EH (cell line): ENCODE measurements at regions not wholly inside any gene's neighbourhood (a gene's known extent, or its start where the extent isn't known, plus 50 kb on each side); places are given as distances from the start of the nearest gene placed in this dataset.

Experiments
- DNase-seq: peaks from one replicate; pipeline ENCODE4 v3.0.0-alpha.2; 2015; ENCODE audit warnings: low read depth

GRCh38 chr18:22355598-22355997 is 62.1 kb downstream of the CTAGE1 start:
- no peak for DNase-seq

GRCh38 chr18:22355069-22355468 is 62.6 kb downstream of the CTAGE1 start:
- no peak for DNase-seq

GRCh38 chr18:22349966-22350365 is 67.7 kb downstream of the CTAGE1 start:
- DNase-seq = no peak

GRCh38 chr18:22349317-22349898 is 68.3 kb downstream of the CTAGE1 start:
- no peak for DNase-seq

GRCh38 chr18:22348521-22349316 is 69.0 kb downstream of the CTAGE1 start:
- DNase-seq = peak; percentile 75

GRCh38 chr18:22347606-22348511 is 69.9 kb downstream of the CTAGE1 start:
- no peak for DNase-seq

GRCh38 chr18:22346953-22347605 is 70.6 kb downstream of the CTAGE1 start:
- peak; percentile 46 for DNase-seq

GRCh38 chr18:22346401-22346952 is 71.2 kb downstream of the CTAGE1 start:
- peak; percentile 63 for DNase-seq

- no peak for DNase-seq
Measured at GRCh38 chr18:22345718-22346117, 72.0 kb downstream of the CTAGE1 start.

GRCh38 chr18:22344908-22345670 is 72.6 kb downstream of the CTAGE1 start:
- DNase-seq = no peak

- DNase-seq = no peak
Measured at GRCh38 chr18:22344445-22344844, 73.3 kb downstream of the CTAGE1 start.

GRCh38 chr18:22343613-22344012 is 74.1 kb downstream of the CTAGE1 start:
- DNase-seq = no peak

- peak; percentile 71 for DNase-seq
Measured at GRCh38 chr18:22342625-22343024, 75.1 kb downstream of the CTAGE1 start.

- DNase-seq = no peak
Measured at GRCh38 chr18:22340331-22340730, 77.4 kb downstream of the CTAGE1 start.

GRCh38 chr18:22339913-22340312 is 77.8 kb downstream of the CTAGE1 start:
- DNase-seq = no peak

- no peak for DNase-seq
Measured at GRCh38 chr18:22337833-22338232, 79.9 kb downstream of the CTAGE1 start.

- no peak for DNase-seq
Measured at GRCh38 chr18:22337306-22337705, 80.4 kb downstream of the CTAGE1 start.

- no peak for DNase-seq
Measured at GRCh38 chr18:22336406-22336805, 81.3 kb downstream of the CTAGE1 start.

- no peak for DNase-seq
Measured at GRCh38 chr18:22335731-22336198, 82.0 kb downstream of the CTAGE1 start.

GRCh38 chr18:22334567-22334966 is 83.1 kb downstream of the CTAGE1 start:
- DNase-seq = no peak

- no peak for DNase-seq
Measured at GRCh38 chr18:22332590-22332989, 85.1 kb downstream of the CTAGE1 start.
